Karpas-422 (cell line): ENCODE measurements at regions not wholly inside any gene's neighbourhood (a gene's known extent, or its start where the extent isn't known, plus 50 kb on each side); places are given as distances from the start of the nearest gene placed in this dataset.

Experiments
- DNase-seq: peaks from one replicate; pipeline ENCODE4 v3.0.0-alpha.2; 2015
- H2AFZ ChIP-seq: fragments of 200-600 bp; sonication (generic); 2 replicates; pipeline ENCODE4 v1.6.1; 2014; ENCODE audit warnings: antibody characterized with exemption, low read length, mixed read lengths
- H3K27ac ChIP-seq: fragments of 200-600 bp; sonication (generic); 2 replicates; pipeline ENCODE4 v1.5.1; 2014; ENCODE audit warnings: mild to moderate bottlenecking, low read length, moderate library complexity
- H3K27me3 ChIP-seq: fragments of 200-600 bp; sonication (generic); 2 replicates; pipeline ENCODE4 v1.6.1; 2014; ENCODE audit warnings: low read length, mixed read lengths
- H3K36me3 ChIP-seq: fragments of 200-600 bp; sonication (generic); 2 replicates; pipeline ENCODE4 v1.6.1; 2014; ENCODE audit warnings: low read length, mixed read lengths; ENCODE audit not compliant: insufficient read depth
- H3K4me1 ChIP-seq: fragments of 200-600 bp; sonication (generic); 2 replicates; pipeline ENCODE4 v1.6.1; 2014; ENCODE audit warnings: mild to moderate bottlenecking, low read length, mixed read lengths
- H3K4me2 ChIP-seq: fragments of 200-600 bp; sonication (generic); 2 replicates; pipeline ENCODE4 v1.6.1; 2014; ENCODE audit warnings: low read length, low read depth, mild to moderate bottlenecking; ENCODE audit not compliant: poor library complexity, severe bottlenecking
- H3K4me3 ChIP-seq: fragments of 200-600 bp; sonication (generic); 2 replicates; pipeline ENCODE4 v1.5.1; 2014; ENCODE audit warnings: mild to moderate bottlenecking, antibody characterized with exemption, low read length, mixed read lengths
- H3K79me2 ChIP-seq: fragments of 200-600 bp; sonication (generic); 2 replicates; pipeline ENCODE4 v1.6.1; 2014; ENCODE audit warnings: mild to moderate bottlenecking, low read length, mixed read lengths
- H3K9ac ChIP-seq: fragments of 200-600 bp; sonication (generic); 2 replicates; pipeline ENCODE4 v1.6.0; 2014; ENCODE audit warnings: low read length
- H3K9me2 ChIP-seq: fragments of 200-600 bp; sonication (generic), shearing (Covaris generic); replicated peaks from 2 replicates; pipeline ENCODE4 v1.6.0; 2014; ENCODE audit warnings: mild to moderate bottlenecking, low read length, moderate library complexity; ENCODE audit not compliant: insufficient read depth
- H3K9me3 ChIP-seq: fragments of 300-700, 200-600 bp; sonication (generic); 2 replicates; pipeline ENCODE4 v1.6.1; 2014; ENCODE audit warnings: low read length, mixed read lengths
- H4K20me1 ChIP-seq: fragments of 200-600 bp; sonication (generic); 2 replicates; pipeline ENCODE4 v1.6.1; 2014; ENCODE audit warnings: mild to moderate bottlenecking, antibody characterized with exemption, low read length, low read depth; ENCODE audit not compliant: insufficient read depth

- no peak overlapping the region for H3K27ac ChIP-seq
- H3K9me2 ChIP-seq, result no peaks in the 10 kb centered on the region
- no peak overlapping the region for H2AFZ ChIP-seq
- no peaks in the 10 kb centered on the region for H4K20me1 ChIP-seq
- H3K4me3 ChIP-seq, result no peak overlapping the region
- H3K36me3 ChIP-seq, result no peaks in the 10 kb centered on the region
- no peak overlapping the region for H3K4me2 ChIP-seq
- H3K79me2 ChIP-seq, result no peaks in the 10 kb centered on the region
- DNase-seq, result no peak
- no peaks in the 10 kb centered on the region for H3K9me3 ChIP-seq
- no peaks in the 10 kb centered on the region for H3K4me1 ChIP-seq
- H3K27me3 ChIP-seq, result no peaks in the 10 kb centered on the region; the same call in 1 of the 2 replicates
- H3K9ac ChIP-seq, result no peak overlapping the region
These were observed 87.0 kb upstream of the ST8SIA2 start for GRCh38 chr15:92306663-92307062.

GRCh38 chr15:92315144-92315543 lies 78.5 kb upstream of the ST8SIA2 start:
- H3K79me2 ChIP-seq, result no peaks in the 10 kb centered on the region
- no peaks in the 10 kb centered on the region; the same call in 1 of the 2 replicates for H3K27me3 ChIP-seq
- no peak overlapping the region for H3K27ac ChIP-seq
- DNase-seq, result no peak
- no peaks in the 10 kb centered on the region for H3K36me3 ChIP-seq
- H4K20me1 ChIP-seq, result no peaks in the 10 kb centered on the region
- no peaks in the 10 kb centered on the region for H3K9me2 ChIP-seq
- no peak overlapping the region for H3K4me2 ChIP-seq
- H2AFZ ChIP-seq, result no peak overlapping the region
- no peak overlapping the region for H3K4me3 ChIP-seq
- H3K4me1 ChIP-seq, result no peaks in the 10 kb centered on the region
- H3K9me3 ChIP-seq, result no peaks in the 10 kb centered on the region
- no peak overlapping the region for H3K9ac ChIP-seq

- H3K79me2 ChIP-seq, result no peaks in the 10 kb centered on the region
- no peaks in the 10 kb centered on the region for H3K36me3 ChIP-seq
- no peak overlapping the region for H3K4me2 ChIP-seq
- H3K9ac ChIP-seq, result no peak overlapping the region
- H3K27me3 ChIP-seq, result no peaks in the 10 kb centered on the region; the same call in 1 of the 2 replicates
- no peak overlapping the region for H2AFZ ChIP-seq
- no peak overlapping the region for H3K4me3 ChIP-seq
- DNase-seq, result no peak
- H3K4me1 ChIP-seq, result no peaks in the 10 kb centered on the region
- H3K9me3 ChIP-seq, result no peaks in the 10 kb centered on the region
- no peak overlapping the region for H3K27ac ChIP-seq
- no peaks in the 10 kb centered on the region for H4K20me1 ChIP-seq
- H3K9me2 ChIP-seq, result no peaks in the 10 kb centered on the region
These were observed 78.0 kb upstream of the ST8SIA2 start for GRCh38 chr15:92315595-92316211.

DNA sequence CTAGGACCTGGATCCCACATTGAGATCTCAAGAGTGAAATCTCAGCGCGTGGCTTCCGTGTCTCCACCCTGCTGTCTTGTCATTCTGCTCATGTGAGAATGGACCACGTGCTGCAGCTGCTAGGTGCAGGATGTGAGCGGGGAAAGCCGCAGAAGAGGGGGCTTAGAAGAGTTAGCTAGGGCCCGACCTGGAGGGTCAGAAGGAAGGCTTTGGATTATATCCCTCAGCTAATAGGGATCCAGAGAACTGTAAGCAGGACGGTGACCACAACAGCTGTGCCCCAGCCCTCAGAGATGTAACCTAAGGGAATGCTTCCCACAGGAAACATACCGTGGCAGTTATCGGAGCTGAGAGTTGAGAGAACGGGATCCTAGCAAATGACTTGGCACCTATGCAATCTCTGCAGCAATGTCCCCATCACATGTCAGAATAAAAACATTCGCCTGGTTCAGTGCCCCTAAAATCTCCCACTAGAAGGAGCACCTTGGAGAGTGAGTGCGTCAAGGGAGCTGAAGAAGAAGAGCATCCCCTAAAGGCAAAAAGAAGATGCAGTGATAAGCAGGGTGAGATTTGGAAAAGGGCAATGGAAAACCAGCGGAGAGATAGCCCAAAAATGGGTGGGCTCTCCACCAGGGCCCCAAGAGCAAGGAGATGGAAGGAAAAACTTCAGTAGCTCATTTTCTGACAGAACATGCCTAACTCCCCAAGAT lies 76.9 kb upstream of the ST8SIA2 start:
- Histone ChIP-seq H3K79me2 (no peaks in the 10 kb centered on the region), H3K4me1 (no peaks in the 10 kb centered on the region), H3K9ac (no peak overlapping the region), H3K27me3 (no peaks in the 10 kb centered on the region; the same call in 1 of the 2 replicates), H2AFZ (no peak overlapping the region), H3K4me3 (no peak overlapping the region), H3K36me3 (no peaks in the 10 kb centered on the region), H3K9me3 (no peaks in the 10 kb centered on the region), H3K9me2 (no peaks in the 10 kb centered on the region), H4K20me1 (no peaks in the 10 kb centered on the region), H3K27ac (no peak overlapping the region), H3K4me2 (no peak overlapping the region)
- no peak for DNase-seq

- H3K9me2 ChIP-seq, result no peaks in the 10 kb centered on the region
- H3K27ac ChIP-seq, result no peak overlapping the region
- no peaks in the 10 kb centered on the region for H3K36me3 ChIP-seq
- H3K4me1 ChIP-seq, result no peaks in the 10 kb centered on the region
- no peak overlapping the region for H3K4me3 ChIP-seq
- no peak for DNase-seq
- H3K27me3 ChIP-seq, result no peaks in the 10 kb centered on the region
- H4K20me1 ChIP-seq, result no peaks in the 10 kb centered on the region
- H3K79me2 ChIP-seq, result no peaks in the 10 kb centered on the region
- no peak overlapping the region for H2AFZ ChIP-seq
- no peak overlapping the region for H3K9ac ChIP-seq
- no peaks in the 10 kb centered on the region for H3K9me3 ChIP-seq
- no peak overlapping the region for H3K4me2 ChIP-seq
These were observed 73.5 kb upstream of the ST8SIA2 start for GRCh38 chr15:92320012-92320699.

DNA sequence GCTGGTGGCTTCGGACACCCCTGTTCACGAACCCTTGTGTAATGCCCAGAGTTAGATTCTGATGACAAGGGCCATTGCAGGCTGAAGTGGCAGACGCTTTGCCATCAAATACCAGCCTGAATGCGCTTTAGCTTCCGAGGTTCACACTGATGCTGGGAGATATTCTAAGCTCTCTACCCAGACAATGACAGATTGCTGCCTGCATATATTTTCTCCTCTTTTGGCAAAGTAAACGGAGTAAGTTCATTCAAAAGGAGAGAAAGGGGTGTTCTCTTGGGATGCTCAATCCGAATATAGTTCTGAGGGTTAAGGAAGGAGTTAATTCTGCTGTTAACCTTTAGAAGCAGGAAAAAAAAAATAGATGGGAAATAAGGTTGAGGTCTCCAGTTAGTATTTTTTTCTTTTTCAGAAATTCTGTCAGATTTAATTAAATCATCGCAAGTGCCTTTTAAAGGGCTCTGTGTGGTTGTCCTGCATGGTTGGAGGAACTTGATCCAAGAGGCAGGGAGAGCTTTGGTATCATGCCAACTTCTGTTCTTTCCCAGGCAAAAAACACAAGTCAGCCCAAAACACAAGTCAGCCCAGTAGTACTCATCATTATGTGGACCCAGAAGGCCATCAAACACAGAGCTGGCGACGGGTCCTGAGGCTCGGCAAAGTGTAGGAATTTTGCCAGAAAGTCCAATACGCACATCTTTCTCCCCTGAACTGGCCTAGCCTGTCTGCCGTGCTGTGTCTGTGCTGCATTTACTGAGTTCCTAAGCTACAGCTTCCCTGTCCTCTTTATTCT lies 70.9 kb upstream of the ST8SIA2 start:
- Histone ChIP-seq H3K36me3 (no peaks in the 10 kb centered on the region), H3K27ac (no peak overlapping the region), H3K9me2 (no peaks in the 10 kb centered on the region), H2AFZ (no peak overlapping the region), H3K79me2 (no peaks in the 10 kb centered on the region), H3K4me2 (no peak overlapping the region), H4K20me1 (no peaks in the 10 kb centered on the region), H3K27me3 (no peaks in the 10 kb centered on the region), H3K9ac (no peak overlapping the region), H3K4me1 (no peaks in the 10 kb centered on the region), H3K9me3 (no peaks in the 10 kb centered on the region), H3K4me3 (no peak overlapping the region)
- DNase-seq, result no peak

- Histone ChIP-seq H2AFZ (no peak overlapping the region), H3K4me1 (no peaks in the 10 kb centered on the region), H3K9ac (no peak overlapping the region), H3K79me2 (no peaks in the 10 kb centered on the region), H3K36me3 (no peaks in the 10 kb centered on the region), H3K27me3 (no peaks in the 10 kb centered on the region), H3K9me3 (no peaks in the 10 kb centered on the region), H4K20me1 (no peaks in the 10 kb centered on the region), H3K4me2 (no peak overlapping the region), H3K4me3 (no peak overlapping the region), H3K9me2 (no peaks in the 10 kb centered on the region), H3K27ac (no peak overlapping the region)
- DNase-seq, result no peak
These were observed 70.2 kb upstream of the ST8SIA2 start for GRCh38 chr15:92323525-92323924.
